B cell (primary cell): ENCODE measurements at regions not wholly inside any gene's neighbourhood (a gene's known extent, or its start where the extent isn't known, plus 50 kb on each side); places are given as distances from the start of the nearest gene placed in this dataset.

Experiments
- EZH2 ChIP-seq: IDR thresholded peaks from 2 replicates; pipeline ENCODE4 v1.6.1; 2012; ENCODE audit warnings: borderline replicate concordance, low read depth, mild to moderate bottlenecking, moderate library complexity, low read length; ENCODE audit not compliant: insufficient read depth, poor library complexity, severe bottlenecking
- TF ChIP-seq, protein P1 (sequence below): fragments of 200-600 bp; IDR thresholded peaks from one replicate; pipeline ENCODE4 v1.8.0; 2022; ENCODE audit warnings: antibody characterized with exemption, mild to moderate bottlenecking

DNA sequence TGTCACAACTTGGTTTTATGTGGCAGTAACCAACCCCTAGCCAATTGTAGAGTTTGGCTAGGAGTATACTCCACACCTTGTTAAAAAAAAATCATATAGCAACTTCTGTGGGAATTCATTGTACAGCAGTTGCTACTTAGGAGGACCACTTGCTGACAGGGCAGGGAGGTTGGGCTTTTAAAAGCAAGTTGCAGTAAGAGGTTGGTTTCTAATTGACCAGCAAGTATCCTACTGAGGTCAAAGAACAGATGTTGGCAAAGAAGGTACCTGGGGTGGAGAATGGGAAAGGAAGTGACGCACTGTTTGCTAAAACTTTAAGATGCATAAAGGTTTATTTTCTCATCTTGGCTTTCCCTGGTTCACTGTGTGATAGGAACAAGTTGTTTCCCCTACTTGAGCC lies 104.6 kb downstream of the TBX3 start:
- TF ChIP-seq, protein P1, sequence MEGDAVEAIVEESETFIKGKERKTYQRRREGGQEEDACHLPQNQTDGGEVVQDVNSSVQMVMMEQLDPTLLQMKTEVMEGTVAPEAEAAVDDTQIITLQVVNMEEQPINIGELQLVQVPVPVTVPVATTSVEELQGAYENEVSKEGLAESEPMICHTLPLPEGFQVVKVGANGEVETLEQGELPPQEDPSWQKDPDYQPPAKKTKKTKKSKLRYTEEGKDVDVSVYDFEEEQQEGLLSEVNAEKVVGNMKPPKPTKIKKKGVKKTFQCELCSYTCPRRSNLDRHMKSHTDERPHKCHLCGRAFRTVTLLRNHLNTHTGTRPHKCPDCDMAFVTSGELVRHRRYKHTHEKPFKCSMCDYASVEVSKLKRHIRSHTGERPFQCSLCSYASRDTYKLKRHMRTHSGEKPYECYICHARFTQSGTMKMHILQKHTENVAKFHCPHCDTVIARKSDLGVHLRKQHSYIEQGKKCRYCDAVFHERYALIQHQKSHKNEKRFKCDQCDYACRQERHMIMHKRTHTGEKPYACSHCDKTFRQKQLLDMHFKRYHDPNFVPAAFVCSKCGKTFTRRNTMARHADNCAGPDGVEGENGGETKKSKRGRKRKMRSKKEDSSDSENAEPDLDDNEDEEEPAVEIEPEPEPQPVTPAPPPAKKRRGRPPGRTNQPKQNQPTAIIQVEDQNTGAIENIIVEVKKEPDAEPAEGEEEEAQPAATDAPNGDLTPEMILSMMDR, result no peak
- TF ChIP-seq EZH2, result no peak
